IMR-90 (cell line): ENCODE measurements at regions not wholly inside any gene's neighbourhood (a gene's known extent, or its start where the extent isn't known, plus 50 kb on each side); places are given as distances from the start of the nearest gene placed in this dataset.
"Not testable (repeated sequence)": the region's sequence is repeated elsewhere in the genome, so short reads cannot be mapped to it uniquely, and the experiment has no call there.

ENCODE experiments used
- ATAC-seq: fragments of 200-7000 bp; cut with Tn5 transposase; 2 replicates; pipeline ENCODE4 v1.9.1; 2020; ENCODE audit warnings: low read depth, mild to moderate bottlenecking, moderate library complexity
- BruUV-seq: library from RNA; stranded (reverse); fragments of 400-500 nt; replicated peaks from 2 replicates; lab custom pipeline; 2021; lab: Mats Ljungman, UMichigan
- CTCF ChIA-PET: fragments of 300-600 bp; formaldehyde crosslinking; extraction: SDS; loops from one replicate; lab custom pipeline; 2021; ENCODE audit warnings: antibody characterized with exemption; lab: Yijun Ruan, JAX
- POLR2A ChIA-PET: fragments of 300-600 bp; sonication (Branson Sonifier 250); formaldehyde crosslinking; loops from one replicate; lab custom pipeline; 2022; ENCODE audit warnings: antibody characterized with exemption; ENCODE audit not compliant: unreplicated experiment; lab: Charles Lee
- DNase-seq: peaks from one replicate; pipeline ENCODE4 v3.0.0; 2013
- H2AFZ ChIP-seq: replicated peaks from 2 replicates; pipeline ENCODE3; 2013; ENCODE audit warnings: low read length, mild to moderate bottlenecking; ENCODE audit not compliant: poor library complexity
- H2AK5ac ChIP-seq: 2 replicates; pipeline ENCODE4 v1.6.1; 2013; ENCODE audit warnings: low read depth, low read length, inconsistent platforms
- H2AK9ac ChIP-seq: replicated peaks from 2 replicates; pipeline ENCODE3; 2013; ENCODE audit warnings: mild to moderate bottlenecking, low read depth, low read length, moderate library complexity; ENCODE audit not compliant: poor library complexity
- H2BK120ac ChIP-seq: 2 replicates; pipeline ENCODE4 v1.6.1; 2013; ENCODE audit warnings: low read depth, low read length, inconsistent platforms
- H2BK15ac ChIP-seq: 3 replicates; pipeline ENCODE4 v1.6.1; 2013; ENCODE audit warnings: low read depth, low read length, inconsistent platforms
- H2BK20ac ChIP-seq: 2 replicates; pipeline ENCODE4 v1.6.1; 2013; ENCODE audit warnings: low read depth, mild to moderate bottlenecking, inconsistent platforms, low read length, moderate library complexity
- H2BK5ac ChIP-seq: 2 replicates; pipeline ENCODE4 v1.6.1; 2013; ENCODE audit warnings: mild to moderate bottlenecking, low read depth, low read length, inconsistent platforms; ENCODE audit not compliant: poor library complexity, severe bottlenecking
- H3K14ac ChIP-seq: replicated peaks from 2 replicates; pipeline ENCODE4 v1.6.1; 2013; ENCODE audit warnings: low read depth, low read length, inconsistent platforms
- H3K18ac ChIP-seq: 2 replicates; pipeline ENCODE4 v1.6.1; 2013; ENCODE audit warnings: low read depth, low read length, control low read depth
- H3K23ac ChIP-seq: 2 replicates; pipeline ENCODE4 v1.6.1; 2013; ENCODE audit warnings: low read depth, low read length, inconsistent platforms
- H3K27ac ChIP-seq: 2 replicates; pipeline ENCODE4 v1.5.1; 2013; ENCODE audit warnings: mild to moderate bottlenecking, control low read depth, low read length; ENCODE audit not compliant: insufficient read depth
- H3K27me3 ChIP-seq: 2 replicates; pipeline ENCODE4 v1.6.1; 2013; ENCODE audit warnings: low read length; ENCODE audit not compliant: control insufficient read depth, insufficient read depth
- H3K36me3 ChIP-seq: 2 replicates; pipeline ENCODE4 v1.6.1; 2013; ENCODE audit warnings: low read length, mixed read lengths; ENCODE audit not compliant: control insufficient read depth, insufficient read depth
- H3K4ac ChIP-seq: 2 replicates; pipeline ENCODE4 v1.6.1; 2013; ENCODE audit warnings: low read depth, low read length, inconsistent platforms
- H3K4me1 ChIP-seq: 2 replicates; pipeline ENCODE4 v1.6.1; 2013; ENCODE audit warnings: low read length, mixed read lengths; ENCODE audit not compliant: control insufficient read depth, insufficient read depth
- H3K4me2 ChIP-seq: 2 replicates; pipeline ENCODE4 v1.6.1; 2013; ENCODE audit warnings: low read depth, mild to moderate bottlenecking, control low read depth, low read length, moderate library complexity
- H3K4me3 ChIP-seq: 2 replicates; pipeline ENCODE4 v1.5.1; 2013; ENCODE audit warnings: low read depth, mild to moderate bottlenecking, control low read depth, low read length, moderate library complexity; ENCODE audit not compliant: insufficient read depth
- H3K56ac ChIP-seq: 2 replicates; pipeline ENCODE4 v1.6.1; 2013; ENCODE audit warnings: low read length, inconsistent platforms; ENCODE audit not compliant: insufficient read depth; ENCODE audit errors: extremely low read depth
- H3K79me1 ChIP-seq, 2 experiments: 2 replicates each; pipeline ENCODE4 v1.6.1; 2013; ENCODE audit warnings: low read length in 2 of 2, inconsistent platforms in 1 of 2, low read depth in 1 of 2
- H3K9ac ChIP-seq: 2 replicates; pipeline ENCODE4 v1.6.1; 2013; ENCODE audit warnings: low read depth, low read length, control low read depth
- H3K9me1 ChIP-seq: 2 replicates; pipeline ENCODE4 v1.6.1; 2013; ENCODE audit warnings: low read length, inconsistent platforms; ENCODE audit not compliant: insufficient read depth
- H3K9me3 ChIP-seq: 2 replicates; pipeline ENCODE4 v1.6.1; 2013; ENCODE audit warnings: low read length; ENCODE audit not compliant: control insufficient read depth, insufficient read depth
- H4K20me1 ChIP-seq: 2 replicates; pipeline ENCODE4 v1.6.1; 2013; ENCODE audit warnings: low read length, inconsistent platforms; ENCODE audit not compliant: insufficient read depth
- H4K5ac ChIP-seq: 2 replicates; pipeline ENCODE4 v1.6.1; 2013; ENCODE audit warnings: mild to moderate bottlenecking, low read depth, low read length, control low read depth
- H4K8ac ChIP-seq, 2 experiments: 2 replicates each; pipeline ENCODE4 v1.6.1; 2013; ENCODE audit warnings: low read depth in 2 of 2, low read length in 2 of 2, control low read depth in 1 of 2, inconsistent platforms in 1 of 2
- H4K91ac ChIP-seq: 2 replicates; pipeline ENCODE4 v1.6.1; 2013; ENCODE audit warnings: low read depth, low read length, inconsistent platforms; ENCODE audit not compliant: insufficient read depth
- WGBS, 2 experiments: methylation state at CpG; one replicate each; pipeline versions ENCODE4 v1.1.5 to v1.1.7; 2013; ENCODE audit warnings: missing lambda C conversion rate in 2 of 2; ENCODE audit not compliant: insufficient read length in 1 of 2; ENCODE audit errors: extremely low coverage in 2 of 2; 5-methylcytosine and 5-hydroxymethylcytosine counted together
- dilution Hi-C: fragments of 300-500 bp; cut with HindIII; formaldehyde crosslinking; loops from one replicate; pipeline ENCODE4 v1.14.3; 2018; ENCODE audit warnings: low sequenced_read_pairs; ENCODE audit not compliant: unreplicated experiment
- in situ Hi-C: fragments of 300-500 bp; cut with MboI; formaldehyde crosslinking; loops from 3 replicates; pipeline ENCODE4 v1.14.3; 2019; ENCODE audit warnings: low sequenced_read_pairs, inconsistent platforms, mixed read lengths
- intact Hi-C: fragments of 100-400 bp; cut with micrococcal nuclease; formaldehyde crosslinking; loops from 2 replicates; pipeline ENCODE4 v1.10.0; 2022

DNA sequence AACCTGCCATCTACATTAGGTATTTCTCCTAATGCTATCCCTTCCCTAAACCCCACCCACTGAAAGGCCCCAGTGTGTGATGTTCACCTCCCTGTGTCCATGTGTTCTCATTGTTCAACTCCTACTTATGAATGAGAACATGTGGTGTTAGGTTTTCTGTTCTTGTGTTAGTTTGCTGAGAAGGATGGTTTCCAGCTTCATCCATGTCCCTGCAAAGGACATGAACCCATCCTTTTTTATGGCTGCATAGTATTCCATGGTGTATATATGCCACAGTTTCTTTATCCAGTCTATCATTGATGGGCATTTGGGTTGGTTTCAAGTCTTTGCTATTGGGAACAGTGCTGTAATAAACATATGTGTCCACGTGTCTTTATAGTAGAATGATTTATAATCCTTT, 149.2 kb downstream of the PCDH7 start:
- H3K18ac ChIP-seq, H2AK5ac ChIP-seq, H3K4me3 ChIP-seq, dilution Hi-C loops, H2AK9ac ChIP-seq, H3K56ac ChIP-seq, H3K14ac ChIP-seq, H3K9me3 ChIP-seq, CTCF ChIA-PET, H4K20me1 ChIP-seq, ATAC-seq, H2BK5ac ChIP-seq, BruUV-seq, H2BK20ac ChIP-seq, H3K9me1 ChIP-seq, H2AFZ ChIP-seq, H3K9ac ChIP-seq, POLR2A ChIA-PET, in situ Hi-C loops, H3K27me3 ChIP-seq, H2BK15ac ChIP-seq, H4K8ac ChIP-seq, H3K23ac ChIP-seq, H4K5ac ChIP-seq, H2BK120ac ChIP-seq, H3K79me1 ChIP-seq, H3K36me3 ChIP-seq, H3K4me2 ChIP-seq, H3K27ac ChIP-seq, DNase-seq, H3K4me1 ChIP-seq, H4K91ac ChIP-seq, H3K4ac ChIP-seq: not testable (repeated sequence)
- WGBS, 2 experiments: no CpG with 5 or more reads among the region's 1 CpG
- intact Hi-C loops: loop anchor here (5.0 kb wide), 1 partner anchor 147 kb away; the partner anchor contains the start of gene PCDH7
